H9 (cell line): ENCODE measurements at regions not wholly inside any gene's neighbourhood (a gene's known extent, or its start where the extent isn't known, plus 50 kb on each side); places are given as distances from the start of the nearest gene placed in this dataset.

ENCODE experiments used
- DNase-seq: peaks from one replicate; pipeline ENCODE4 v3.0.0-alpha.2; 2017
- H2AFZ ChIP-seq: one replicate; pipeline ENCODE4 v1.6.1; 2013; ENCODE audit warnings: mild to moderate bottlenecking, low read length, control low read depth, moderate library complexity
- H2AK5ac ChIP-seq: 2 replicates; pipeline ENCODE4 v1.6.1; 2013; ENCODE audit warnings: low read length, control low read depth, mixed read lengths; ENCODE audit not compliant: insufficient read length
- H2BK120ac ChIP-seq: one replicate; pipeline ENCODE4 v1.6.1; 2013; ENCODE audit warnings: low read depth, mild to moderate bottlenecking, low read length, control low read depth, inconsistent platforms; ENCODE audit not compliant: poor library complexity, severe bottlenecking
- H2BK12ac ChIP-seq: 2 replicates; pipeline ENCODE4 v1.6.1; 2013; ENCODE audit warnings: low read length, control low read depth, mixed read lengths, low read depth; ENCODE audit not compliant: insufficient read length
- H2BK15ac ChIP-seq: 2 replicates; pipeline ENCODE4 v1.6.1; 2013; ENCODE audit warnings: low read depth, low read length, control low read depth
- H2BK20ac ChIP-seq: one replicate; pipeline ENCODE4 v1.6.1; 2013; ENCODE audit warnings: low read depth, mild to moderate bottlenecking, low read length, control low read depth, inconsistent platforms; ENCODE audit not compliant: poor library complexity, severe bottlenecking
- H2BK5ac ChIP-seq: 2 replicates; pipeline ENCODE4 v1.6.1; 2013; ENCODE audit warnings: low read length, control low read depth, mixed read lengths; ENCODE audit not compliant: insufficient read length
- H3K14ac ChIP-seq: 2 replicates; pipeline ENCODE4 v1.6.1; 2013; ENCODE audit warnings: low read length, control low read depth; ENCODE audit not compliant: insufficient read depth
- H3K18ac ChIP-seq: 2 replicates; pipeline ENCODE4 v1.6.1; 2013; ENCODE audit warnings: low read depth, mild to moderate bottlenecking, mixed read lengths, low read length, control low read depth; ENCODE audit not compliant: insufficient read length
- H3K23ac ChIP-seq: 2 replicates; pipeline ENCODE4 v1.6.1; 2013; ENCODE audit warnings: low read length, control low read depth, mixed read lengths, low read depth; ENCODE audit not compliant: insufficient read length
- H3K23me2 ChIP-seq: 2 replicates; pipeline ENCODE4 v1.6.1; 2013; ENCODE audit warnings: low read depth, mild to moderate bottlenecking, mixed read lengths, low read length, control low read depth; ENCODE audit not compliant: insufficient read length, poor library complexity, severe bottlenecking
- H3K27ac ChIP-seq: 2 replicates; pipeline ENCODE4 v1.5.1; 2013; ENCODE audit warnings: low read length, control low read depth, mixed read lengths, low read depth; ENCODE audit not compliant: insufficient read length
- H3K27me3 ChIP-seq: 2 replicates; pipeline ENCODE4 v1.6.1; 2013; ENCODE audit warnings: low read length, control low read depth, inconsistent platforms; ENCODE audit not compliant: insufficient read depth
- H3K4ac ChIP-seq: 2 replicates; pipeline ENCODE4 v1.6.1; 2013; ENCODE audit warnings: low read depth, mild to moderate bottlenecking, control low read depth, inconsistent platforms, low read length, moderate library complexity
- H3K4me1 ChIP-seq: 2 replicates; pipeline ENCODE4 v1.6.1; 2013; ENCODE audit warnings: low read length, control low read depth, inconsistent platforms; ENCODE audit not compliant: insufficient read depth
- H3K4me2 ChIP-seq: 2 replicates; pipeline ENCODE4 v1.6.1; 2013; ENCODE audit warnings: low read length, control low read depth, mixed read lengths; ENCODE audit not compliant: insufficient read length, insufficient read depth
- H3K56ac ChIP-seq: 2 replicates; pipeline ENCODE4 v1.6.1; 2013; ENCODE audit warnings: low read depth, mild to moderate bottlenecking, mixed read lengths, low read length, control low read depth; ENCODE audit not compliant: insufficient read length
- H3K79me1 ChIP-seq: 2 replicates; pipeline ENCODE4 v1.6.1; 2013; ENCODE audit warnings: low read depth, mild to moderate bottlenecking, moderate library complexity, low read length, control low read depth, inconsistent platforms; ENCODE audit not compliant: insufficient read depth, poor library complexity, severe bottlenecking
- H3K79me2 ChIP-seq: 2 replicates; pipeline ENCODE4 v1.6.1; 2013; ENCODE audit warnings: low read length, control low read depth, inconsistent platforms; ENCODE audit not compliant: insufficient read depth
- H3K9ac ChIP-seq: 2 replicates; pipeline ENCODE4 v1.6.1; 2013; ENCODE audit warnings: low read length, control low read depth, mixed read lengths; ENCODE audit not compliant: insufficient read length; ENCODE audit errors: extremely low read depth
- H3K9me3 ChIP-seq: one replicate; pipeline ENCODE4 v1.6.1; 2013; ENCODE audit warnings: low read depth, low read length, inconsistent platforms; ENCODE audit not compliant: control insufficient read depth
- H3T11ph ChIP-seq: one replicate; pipeline ENCODE4 v1.6.1; 2013; ENCODE audit warnings: mild to moderate bottlenecking, low read length, control low read depth, inconsistent platforms
- H4K20me1 ChIP-seq: one replicate; pipeline ENCODE4 v1.6.1; 2013; ENCODE audit not compliant: control insufficient read depth, insufficient read length, insufficient read depth
- H4K5ac ChIP-seq: 2 replicates; pipeline ENCODE4 v1.6.1; 2013; ENCODE audit warnings: low read depth, mild to moderate bottlenecking, mixed read lengths, low read length, control low read depth; ENCODE audit not compliant: insufficient read length
- H4K8ac ChIP-seq: replicated peaks from 2 replicates; pipeline ENCODE4 v1.6.1; 2013; ENCODE audit warnings: low read length, control low read depth, mixed read lengths, low read depth; ENCODE audit not compliant: insufficient read length
- H4K91ac ChIP-seq: 2 replicates; pipeline ENCODE4 v1.6.1; 2013; ENCODE audit warnings: low read depth, mild to moderate bottlenecking, moderate library complexity, mixed read lengths, low read length, control low read depth; ENCODE audit not compliant: insufficient read length
- H3K27ac Mint-ChIP-seq, 3 experiments: 2 replicates in 2 of 3; 3 replicates in 1 of 3; pipeline ENCODE4 v1.8.0; 2020 to 2021; ENCODE audit warnings: mixed read lengths in 3 of 3, mild to moderate bottlenecking in 1 of 3, moderate library complexity in 1 of 3
- H3K27me3 Mint-ChIP-seq: 2 replicates; pipeline ENCODE4 v1.8.0; 2021; ENCODE audit warnings: low read depth, mild to moderate bottlenecking, moderate library complexity, mixed read lengths
- H3K36me3 Mint-ChIP-seq, 3 experiments: 2 replicates in 2 of 3; 3 replicates in 1 of 3; pipeline ENCODE4 v1.8.0; 2020 to 2021; ENCODE audit warnings: low read depth in 3 of 3, mixed read lengths in 3 of 3; ENCODE audit not compliant: insufficient read depth in 1 of 3
- H3K4me1 Mint-ChIP-seq, 2 experiments: 2 replicates each; pipeline ENCODE4 v1.8.0; 2020; ENCODE audit warnings: mixed read lengths in 2 of 2
- H3K4me3 Mint-ChIP-seq, 2 experiments: 2 replicates in 1 of 2; 3 replicates in 1 of 2; pipeline ENCODE4 v1.8.0; 2020 to 2021; ENCODE audit warnings: mild to moderate bottlenecking in 2 of 2, mixed read lengths in 2 of 2, moderate library complexity in 1 of 2
- H3K9me3 Mint-ChIP-seq, 2 experiments: 2 replicates in 1 of 2; 3 replicates in 1 of 2; pipeline ENCODE4 v1.8.0; 2020; ENCODE audit warnings: mild to moderate bottlenecking in 2 of 2, mixed read lengths in 2 of 2, moderate library complexity in 1 of 2
- CTCF ChIP-seq: fragments of 200-600 bp; sonication (generic); conservative IDR thresholded peaks from 3 replicates; pipeline ENCODE4 v1.8.0; 2021; ENCODE audit warnings: antibody characterized with exemption, mild to moderate bottlenecking
- WGBS: extraction: QIAGEN DNeasy Blood & Tissue Kit; methylation state at CpG from one replicate; pipeline ENCODE4 v1.1.7; 2013; ENCODE audit warnings: missing lambda C conversion rate, low lambda C conversion rate, mixed read lengths; ENCODE audit not compliant: insufficient read length; ENCODE audit errors: extremely low coverage; 5-methylcytosine and 5-hydroxymethylcytosine counted together

- Mint-ChIP-seq H3K27me3 (peaks cover 8% of the 10 kb centered on the region), H3K4me3 (no peak overlapping the region), H3K27ac (no peak overlapping the region), H3K36me3 (peaks cover 4 to 17% (median 9%) of the 10 kb centered on the region in 3 experiments), H3K4me1 (no peaks in the 10 kb centered on the region), H3K9me3 (peaks cover 72 to 74% of the 10 kb centered on the region in 2 experiments)
- Histone ChIP-seq H3T11ph (no peak overlapping the region), H3K27ac (no peak overlapping the region), H3K18ac (no peak overlapping the region), H4K20me1 (no peaks in the 10 kb centered on the region), H3K56ac (no peak overlapping the region), H4K8ac (no peak overlapping the region), H3K14ac (no peak overlapping the region), H3K79me1 (no peaks in the 10 kb centered on the region), H4K91ac (no peak overlapping the region), H4K5ac (no peak overlapping the region), H3K4me1 (no peaks in the 10 kb centered on the region), H2AK5ac (no peak overlapping the region), H3K4ac (no peak overlapping the region), H2BK120ac (no peak overlapping the region), H3K9ac (no peak overlapping the region), H2BK12ac (no peak overlapping the region), H3K4me2 (no peak overlapping the region), H3K27me3 (no peaks in the 10 kb centered on the region), H3K9me3 (no peaks in the 10 kb centered on the region), H3K23me2 (no peaks in the 10 kb centered on the region), H3K79me2 (no peaks in the 10 kb centered on the region), H2BK5ac (no peak overlapping the region), H2AFZ (no peak overlapping the region), H3K23ac (no peak overlapping the region), H2BK15ac (no peak overlapping the region), H2BK20ac (no peak overlapping the region)
- no peak for DNase-seq
- no CpG with 5 or more reads among the region's 1 CpG for WGBS
- TF ChIP-seq CTCF, result no peak
Observed at GRCh38 chrX:40346379-40346778, 234.4 kb upstream of the ATP6AP2 start.
